Brain microvascular endothelial cell (primary cell): ENCODE measurements at regions not wholly inside any gene's neighbourhood (a gene's known extent, or its start where the extent isn't known, plus 50 kb on each side); places are given as distances from the start of the nearest gene placed in this dataset.

Source experiments
- DNase-seq: peaks from one replicate; pipeline ENCODE4 v3.0.0-alpha.2; 2020
- H3K27ac ChIP-seq: fragments of 250-450 bp; sonication (Bioruptor Pico); 2 replicates; pipeline ENCODE4 v1.5.1; 2020; ENCODE audit warnings: mild to moderate bottlenecking, moderate library complexity
- H3K27me3 ChIP-seq: fragments of 250-450 bp; sonication (Bioruptor Pico); replicated peaks from 2 replicates; pipeline ENCODE4 v1.5.1; 2020; ENCODE audit warnings: mild to moderate bottlenecking
- H3K36me3 ChIP-seq: fragments of 250-450 bp; sonication (Bioruptor Pico); replicated peaks from 2 replicates; pipeline ENCODE4 v1.5.1; 2020; ENCODE audit warnings: mild to moderate bottlenecking
- H3K4me3 ChIP-seq: 2 replicates; pipeline ENCODE4 v1.5.1; 2011; ENCODE audit warnings: low read depth, mild to moderate bottlenecking, control low read depth, low read length, moderate library complexity
- in situ Hi-C: cut with HindIII; loops from 2 replicates; pipeline ENCODE4 v1.10.0; 2017; ENCODE audit warnings: low sequenced_read_pairs, low pct_ligation_motif_present
- TF ChIP-seq, protein P1 (sequence below): IDR thresholded peaks from 2 replicates; pipeline ENCODE4 v1.5.1; 2011; ENCODE audit warnings: low read depth, mild to moderate bottlenecking, moderate library complexity, low read length, control low read depth, inconsistent platforms; ENCODE audit errors: missing control alignments

DNA sequence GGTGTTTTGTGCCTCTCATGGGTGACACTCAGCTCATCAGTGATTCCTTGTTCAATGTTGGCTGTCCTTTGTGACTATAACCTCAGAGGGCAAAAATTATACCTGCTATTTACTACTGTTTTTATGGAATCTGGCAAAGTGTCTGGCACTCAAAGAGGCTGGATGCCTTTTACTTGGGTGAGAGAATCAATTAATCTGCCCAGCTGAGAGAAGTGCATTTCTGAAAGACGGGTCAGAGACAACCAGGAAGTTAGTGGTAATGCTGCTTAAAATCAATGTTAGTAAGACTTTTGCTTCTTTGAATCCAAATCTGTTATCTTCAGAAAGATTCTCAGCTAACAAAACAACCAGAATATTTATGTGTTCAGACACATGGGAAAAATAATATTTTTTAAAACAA is 436.2 kb upstream of the SUCLG2 start:
- Histone ChIP-seq H3K4me3 (no peak overlapping the region), H3K27me3 (no peaks in the 10 kb centered on the region), H3K27ac (no peak overlapping the region), H3K36me3 (no peaks in the 10 kb centered on the region)
- in situ Hi-C loops: no loop called here
- TF ChIP-seq, protein P1, sequence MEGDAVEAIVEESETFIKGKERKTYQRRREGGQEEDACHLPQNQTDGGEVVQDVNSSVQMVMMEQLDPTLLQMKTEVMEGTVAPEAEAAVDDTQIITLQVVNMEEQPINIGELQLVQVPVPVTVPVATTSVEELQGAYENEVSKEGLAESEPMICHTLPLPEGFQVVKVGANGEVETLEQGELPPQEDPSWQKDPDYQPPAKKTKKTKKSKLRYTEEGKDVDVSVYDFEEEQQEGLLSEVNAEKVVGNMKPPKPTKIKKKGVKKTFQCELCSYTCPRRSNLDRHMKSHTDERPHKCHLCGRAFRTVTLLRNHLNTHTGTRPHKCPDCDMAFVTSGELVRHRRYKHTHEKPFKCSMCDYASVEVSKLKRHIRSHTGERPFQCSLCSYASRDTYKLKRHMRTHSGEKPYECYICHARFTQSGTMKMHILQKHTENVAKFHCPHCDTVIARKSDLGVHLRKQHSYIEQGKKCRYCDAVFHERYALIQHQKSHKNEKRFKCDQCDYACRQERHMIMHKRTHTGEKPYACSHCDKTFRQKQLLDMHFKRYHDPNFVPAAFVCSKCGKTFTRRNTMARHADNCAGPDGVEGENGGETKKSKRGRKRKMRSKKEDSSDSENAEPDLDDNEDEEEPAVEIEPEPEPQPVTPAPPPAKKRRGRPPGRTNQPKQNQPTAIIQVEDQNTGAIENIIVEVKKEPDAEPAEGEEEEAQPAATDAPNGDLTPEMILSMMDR: no peak
- DNase-seq: no peak

DNA sequence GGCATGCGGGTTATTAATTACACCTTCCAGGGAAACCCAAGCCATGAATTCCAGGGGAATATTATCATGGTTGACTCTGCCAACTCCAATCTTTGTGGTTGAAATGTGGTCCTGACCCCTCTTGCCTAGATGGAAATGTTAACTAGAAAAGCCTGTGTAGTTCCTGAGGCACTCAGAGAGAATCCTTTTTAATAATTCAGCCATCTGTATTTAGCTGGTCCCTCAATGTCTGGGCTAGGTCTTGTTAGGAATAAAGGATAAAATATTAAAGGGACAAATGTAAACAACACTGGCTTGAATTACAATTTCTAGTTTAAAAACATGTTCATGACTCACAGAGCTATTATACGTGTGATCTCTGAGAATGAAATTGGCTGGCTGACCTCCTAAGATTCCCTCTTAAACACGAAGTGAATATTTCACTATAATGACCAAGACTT is 435.2 kb upstream of the SUCLG2 start:
- Histone ChIP-seq H3K36me3 (no peaks in the 10 kb centered on the region), H3K4me3 (no peak overlapping the region), H3K27me3 (no peaks in the 10 kb centered on the region), H3K27ac (no peak overlapping the region)
- in situ Hi-C loops: no loop called here
- TF ChIP-seq, protein P1: no peak
- DNase-seq: no peak

DNA sequence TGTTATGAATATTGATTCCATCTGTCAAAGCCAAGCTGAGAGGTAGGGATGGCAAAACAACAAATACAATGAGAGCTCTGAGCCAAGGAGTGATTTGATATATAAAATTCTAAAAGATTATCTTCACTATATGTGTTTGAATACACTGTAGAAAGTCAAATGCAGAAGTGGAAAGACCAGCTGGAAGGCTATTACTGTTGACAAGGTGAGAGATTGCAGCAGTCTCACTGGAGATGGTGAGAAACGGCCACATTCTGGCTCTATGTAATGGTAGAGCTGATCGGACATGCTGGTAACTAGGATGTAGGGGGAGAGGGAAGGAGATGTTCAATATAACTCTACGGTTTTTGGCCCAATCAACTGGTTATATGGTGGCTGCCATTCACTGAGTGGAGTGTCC is 434.2 kb upstream of the SUCLG2 start:
- H3K27ac ChIP-seq: no peak overlapping the region
- no peaks in the 10 kb centered on the region for H3K27me3 ChIP-seq
- in situ Hi-C loops: no loop called here
- H3K36me3 ChIP-seq: no peaks in the 10 kb centered on the region
- H3K4me3 ChIP-seq: no peak overlapping the region
- no peak for DNase-seq
- TF ChIP-seq, protein P1: no peak

DNA sequence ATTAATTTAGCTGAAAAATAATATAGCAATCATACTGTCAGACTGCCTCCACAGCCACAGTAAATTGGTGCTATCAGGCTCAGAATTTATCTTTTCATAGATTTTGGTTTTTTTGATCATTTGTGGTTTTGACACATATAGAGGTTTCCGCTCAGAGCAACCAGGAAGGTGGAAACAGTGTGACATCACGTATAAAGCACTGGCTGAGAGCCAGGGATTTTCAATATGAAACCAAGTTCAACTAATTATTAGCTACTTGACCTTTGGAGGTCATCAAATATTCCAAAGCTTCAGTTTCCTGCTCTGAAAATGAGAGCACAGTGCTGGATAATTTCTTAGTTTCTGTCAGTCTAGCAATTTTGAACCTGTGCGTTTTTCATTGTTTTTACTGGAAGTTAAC is 433.8 kb upstream of the SUCLG2 start:
- Histone ChIP-seq H3K27me3 (no peaks in the 10 kb centered on the region), H3K36me3 (no peaks in the 10 kb centered on the region), H3K4me3 (no peak overlapping the region), H3K27ac (no peak overlapping the region)
- in situ Hi-C loops: no loop called here
- DNase-seq: no peak
- TF ChIP-seq, protein P1: no peak

DNA sequence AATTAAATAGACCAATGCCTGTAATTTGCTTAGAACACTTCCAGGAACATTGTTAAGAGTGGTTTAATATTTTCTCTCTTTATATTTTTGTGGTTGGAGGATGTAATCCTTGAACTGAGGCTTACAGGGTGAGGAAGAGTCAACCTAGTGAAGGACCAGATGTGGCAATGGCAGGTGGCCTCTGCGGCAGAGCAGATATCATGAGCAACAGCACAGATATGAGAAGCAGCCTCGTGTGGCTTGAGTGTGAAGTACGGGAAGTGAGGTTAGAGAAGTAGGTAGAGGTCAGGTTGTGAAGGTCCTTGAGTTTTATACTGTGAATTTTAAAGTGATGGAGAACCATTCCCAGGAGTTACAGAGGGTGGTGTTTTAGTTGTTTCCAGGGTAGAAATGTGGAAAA is 417.6 kb upstream of the SUCLG2 start:
- no peak for DNase-seq
- Histone ChIP-seq H3K4me3 (no peak overlapping the region), H3K27ac (no peak overlapping the region), H3K27me3 (no peaks in the 10 kb centered on the region), H3K36me3 (no peaks in the 10 kb centered on the region)
- in situ Hi-C loops: no loop called here
- TF ChIP-seq, protein P1: no peak

DNA sequence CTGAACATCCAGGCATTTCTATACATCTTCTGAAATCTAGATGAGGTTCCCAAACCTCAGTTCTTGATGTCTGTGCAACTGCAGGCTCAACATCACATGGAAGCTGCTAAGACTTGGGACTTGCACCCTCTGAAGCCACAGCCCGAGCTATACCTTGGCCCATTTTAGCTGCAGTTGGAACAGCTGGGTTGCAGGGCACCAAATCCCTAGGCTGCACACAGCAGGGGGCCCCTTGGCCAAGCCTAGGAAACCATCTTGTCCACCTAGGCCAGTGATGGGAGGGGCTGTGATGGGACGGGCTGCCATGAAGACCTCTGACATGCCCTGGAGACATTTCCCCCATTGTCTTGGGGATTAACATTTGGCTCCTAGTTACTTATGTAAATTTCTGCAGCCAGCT is 415.8 kb upstream of the SUCLG2 start:
- in situ Hi-C loops: no loop called here
- H3K4me3 ChIP-seq: no peak overlapping the region
- TF ChIP-seq, protein P1: no peak
- no peaks in the 10 kb centered on the region for H3K27me3 ChIP-seq
- no peak for DNase-seq
- H3K36me3 ChIP-seq: no peaks in the 10 kb centered on the region
- no peak overlapping the region for H3K27ac ChIP-seq
